Osteocyte (in vitro differentiated cells): ENCODE measurements at regions not wholly inside any gene's neighbourhood (a gene's known extent, or its start where the extent isn't known, plus 50 kb on each side); places are given as distances from the start of the nearest gene placed in this dataset.
"Not testable (repeated sequence)": the region's sequence is repeated elsewhere in the genome, so short reads cannot be mapped to it uniquely, and the experiment has no call there.

Experiments used
- DNase-seq: peaks from one replicate; pipeline ENCODE4 v3.0.0; 2021; ENCODE audit warnings: mixed read lengths; ENCODE audit not compliant: unreplicated experiment; ENCODE audit errors: extremely low spot score
- H3K27ac Mint-ChIP-seq: one replicate; pipeline ENCODE4 v1.8.0; 2021; ENCODE audit warnings: mild to moderate bottlenecking, mixed read lengths; ENCODE audit not compliant: unreplicated experiment
- H3K27me3 Mint-ChIP-seq: one replicate; pipeline ENCODE4 v1.8.0; 2021; ENCODE audit warnings: mixed read lengths; ENCODE audit not compliant: unreplicated experiment
- H3K36me3 Mint-ChIP-seq: one replicate; pipeline ENCODE4 v1.8.0; 2021; ENCODE audit warnings: mixed read lengths; ENCODE audit not compliant: unreplicated experiment
- H3K4me1 Mint-ChIP-seq: one replicate; pipeline ENCODE4 v1.8.0; 2021; ENCODE audit warnings: mixed read lengths; ENCODE audit not compliant: unreplicated experiment
- H3K4me3 Mint-ChIP-seq: one replicate; pipeline ENCODE4 v1.8.0; 2021; ENCODE audit warnings: mild to moderate bottlenecking, moderate library complexity, mixed read lengths; ENCODE audit not compliant: unreplicated experiment
- H3K9me3 Mint-ChIP-seq: one replicate; pipeline ENCODE4 v1.8.0; 2021; ENCODE audit warnings: mixed read lengths; ENCODE audit not compliant: unreplicated experiment
- TF ChIP-seq, protein P1 (sequence below): fragments of 200-600 bp; sonication (generic); IDR thresholded peaks from 2 replicates; pipeline ENCODE4 v1.5.0; 2021; ENCODE audit warnings: antibody characterized with exemption, mild to moderate bottlenecking, moderate library complexity

DNA sequence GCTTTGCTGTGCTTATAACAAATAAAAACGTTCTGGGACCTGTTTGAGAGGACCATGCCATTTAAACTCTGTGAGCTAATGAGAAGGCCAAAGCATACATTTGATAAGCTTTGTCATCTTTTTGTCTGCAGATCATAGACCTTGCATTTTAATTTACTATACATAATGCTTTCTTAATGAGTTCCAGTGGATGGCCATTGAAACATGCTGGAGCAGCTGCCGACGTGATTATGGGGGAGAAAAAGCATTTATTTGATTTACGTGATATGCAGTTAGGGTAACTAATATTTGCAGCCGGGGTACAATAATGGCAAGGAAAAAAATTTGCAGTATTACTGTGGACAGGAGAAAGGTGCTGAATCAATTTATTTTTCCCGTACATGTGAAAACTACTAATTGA, 240.2 kb downstream of the FAT3 start:
- H3K4me3 Mint-ChIP-seq = no peak overlapping the region
- TF ChIP-seq, protein P1, sequence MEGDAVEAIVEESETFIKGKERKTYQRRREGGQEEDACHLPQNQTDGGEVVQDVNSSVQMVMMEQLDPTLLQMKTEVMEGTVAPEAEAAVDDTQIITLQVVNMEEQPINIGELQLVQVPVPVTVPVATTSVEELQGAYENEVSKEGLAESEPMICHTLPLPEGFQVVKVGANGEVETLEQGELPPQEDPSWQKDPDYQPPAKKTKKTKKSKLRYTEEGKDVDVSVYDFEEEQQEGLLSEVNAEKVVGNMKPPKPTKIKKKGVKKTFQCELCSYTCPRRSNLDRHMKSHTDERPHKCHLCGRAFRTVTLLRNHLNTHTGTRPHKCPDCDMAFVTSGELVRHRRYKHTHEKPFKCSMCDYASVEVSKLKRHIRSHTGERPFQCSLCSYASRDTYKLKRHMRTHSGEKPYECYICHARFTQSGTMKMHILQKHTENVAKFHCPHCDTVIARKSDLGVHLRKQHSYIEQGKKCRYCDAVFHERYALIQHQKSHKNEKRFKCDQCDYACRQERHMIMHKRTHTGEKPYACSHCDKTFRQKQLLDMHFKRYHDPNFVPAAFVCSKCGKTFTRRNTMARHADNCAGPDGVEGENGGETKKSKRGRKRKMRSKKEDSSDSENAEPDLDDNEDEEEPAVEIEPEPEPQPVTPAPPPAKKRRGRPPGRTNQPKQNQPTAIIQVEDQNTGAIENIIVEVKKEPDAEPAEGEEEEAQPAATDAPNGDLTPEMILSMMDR = no peak
- peaks cover 4% of the 10 kb centered on the region for H3K4me1 Mint-ChIP-seq
- H3K9me3 Mint-ChIP-seq = no peaks in the 10 kb centered on the region
- DNase-seq = no peak
- no peak overlapping the region for H3K27ac Mint-ChIP-seq
- H3K27me3 Mint-ChIP-seq = no peaks in the 10 kb centered on the region
- H3K36me3 Mint-ChIP-seq = no peaks in the 10 kb centered on the region

DNA sequence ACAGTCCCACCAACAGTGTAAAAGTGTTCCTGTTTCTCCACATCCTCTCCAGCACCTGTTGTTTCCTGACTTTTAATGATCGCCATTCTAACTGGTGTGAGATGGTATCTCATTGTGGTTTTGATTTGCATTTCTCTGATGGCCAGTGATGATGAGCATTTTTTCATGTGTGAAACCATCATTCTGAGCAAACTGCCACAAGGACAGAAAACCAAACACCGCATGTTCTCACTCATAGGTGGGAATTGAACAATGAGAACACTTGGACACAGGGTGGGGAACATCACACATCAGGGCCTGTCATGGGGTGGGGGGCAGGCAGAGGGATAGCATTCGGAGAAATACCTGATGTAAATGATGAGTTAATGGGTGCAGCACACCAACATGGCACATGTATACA, 240.8 kb downstream of the FAT3 start:
- H3K27ac Mint-ChIP-seq, H3K27me3 Mint-ChIP-seq, H3K4me3 Mint-ChIP-seq, H3K36me3 Mint-ChIP-seq, H3K4me1 Mint-ChIP-seq, H3K9me3 Mint-ChIP-seq, DNase-seq: not testable (repeated sequence)

DNA sequence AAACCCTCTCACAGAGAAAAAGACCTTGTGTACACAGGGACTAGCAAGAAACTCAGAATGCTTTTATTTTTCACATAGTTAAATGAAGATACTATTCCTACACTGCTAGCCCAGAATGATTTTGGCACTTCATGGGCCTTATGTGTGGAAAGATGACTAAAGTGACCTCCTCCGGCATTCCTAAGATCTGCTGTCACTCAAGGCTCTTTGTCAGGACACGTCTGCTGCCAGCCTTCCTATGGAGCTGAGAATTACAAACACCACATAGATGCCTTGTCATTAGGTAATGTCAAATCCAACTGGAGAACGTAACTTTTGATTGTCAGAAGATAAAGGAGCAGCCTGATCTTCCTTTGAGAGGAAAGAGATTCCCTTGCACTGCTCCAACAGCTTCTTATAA, 249.1 kb downstream of the FAT3 start:
- Mint-ChIP-seq H3K36me3 (no peaks in the 10 kb centered on the region), H3K9me3 (no peaks in the 10 kb centered on the region), H3K4me1 (peaks cover 3% of the 10 kb centered on the region), H3K27me3 (no peaks in the 10 kb centered on the region), H3K4me3 (no peak overlapping the region), H3K27ac (no peak overlapping the region)
- TF ChIP-seq, protein P1 = no peak
- DNase-seq = no peak

DNA sequence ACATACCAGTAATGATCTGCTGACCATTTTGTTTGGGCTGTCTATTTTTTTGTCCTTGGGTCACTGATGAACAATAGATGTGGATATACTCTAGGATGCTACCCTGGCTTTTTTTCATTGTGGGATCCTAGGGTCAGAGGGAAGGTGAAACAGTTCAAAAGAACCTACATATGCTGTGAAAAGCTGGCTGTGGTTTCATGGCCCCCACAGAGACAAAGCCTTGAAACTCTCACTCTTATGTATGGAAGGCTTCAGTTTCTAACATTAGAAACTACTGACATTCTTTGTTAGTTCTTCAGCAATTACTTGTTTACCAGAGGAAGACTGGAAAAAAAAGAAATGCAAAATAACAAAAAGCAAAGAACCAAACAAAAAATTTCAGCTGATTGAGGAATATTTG, 250.7 kb downstream of the FAT3 start:
- no peak for DNase-seq
- Mint-ChIP-seq H3K36me3 (no peaks in the 10 kb centered on the region), H3K4me1 (peaks cover 12% of the 10 kb centered on the region), H3K9me3 (no peaks in the 10 kb centered on the region), H3K27ac (no peak overlapping the region), H3K27me3 (no peaks in the 10 kb centered on the region), H3K4me3 (no peak overlapping the region)
- TF ChIP-seq, protein P1 = no peak

DNA sequence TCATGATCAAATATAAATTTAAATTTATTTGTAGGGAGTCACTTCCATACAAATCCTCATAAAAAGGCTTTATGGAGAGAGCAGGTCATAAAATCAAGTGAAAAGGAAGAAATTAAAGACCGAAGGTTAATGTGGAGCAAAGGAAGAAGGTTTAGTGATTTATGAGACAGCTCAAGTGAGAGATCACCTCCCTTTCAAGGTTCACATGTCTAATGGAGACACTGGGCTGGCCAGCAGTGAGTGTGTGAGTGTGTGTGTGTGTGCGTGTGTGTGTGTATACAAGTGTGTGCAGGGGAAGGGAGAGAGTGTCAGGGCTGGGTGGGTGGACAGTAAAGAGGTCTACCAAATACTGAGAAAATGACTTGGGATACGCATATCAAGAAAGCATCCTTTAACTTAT, 251.2 kb downstream of the FAT3 start:
- Mint-ChIP-seq H3K9me3 (no peaks in the 10 kb centered on the region), H3K27ac (no peak overlapping the region), H3K36me3 (no peaks in the 10 kb centered on the region), H3K4me3 (no peak overlapping the region), H3K4me1 (peaks cover 12% of the 10 kb centered on the region), H3K27me3 (no peaks in the 10 kb centered on the region)
- DNase-seq = no peak
- TF ChIP-seq, protein P1 = no peak

DNA sequence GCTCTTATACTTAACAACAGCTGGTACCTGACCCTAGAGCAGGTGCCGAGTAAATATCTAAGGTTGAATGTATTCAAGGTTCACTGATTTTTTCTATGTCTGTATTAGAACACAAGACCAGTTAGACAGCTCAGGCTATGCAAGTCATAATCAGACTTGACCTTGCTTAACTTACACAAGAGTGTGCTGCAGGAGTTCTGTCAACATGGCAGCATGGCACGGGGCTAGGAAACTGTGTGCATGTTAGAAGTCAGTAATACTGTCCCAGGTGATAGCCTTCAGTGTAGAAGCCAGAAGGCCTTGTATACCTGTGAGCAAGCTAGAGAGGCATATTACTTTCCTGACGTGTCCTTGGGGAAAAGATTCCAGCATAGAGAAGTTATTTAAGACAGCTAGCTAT, 253.1 kb downstream of the FAT3 start:
- Mint-ChIP-seq H3K9me3 (no peaks in the 10 kb centered on the region), H3K4me1 (peaks cover 12% of the 10 kb centered on the region), H3K27me3 (no peaks in the 10 kb centered on the region), H3K27ac (no peak overlapping the region), H3K36me3 (no peaks in the 10 kb centered on the region), H3K4me3 (no peak overlapping the region)
- TF ChIP-seq, protein P1 = no peak
- no peak for DNase-seq
